Activated CD4-positive, alpha-beta T cell treated with anti-CD3 and anti-CD28 coated beads, Interleukin-2, Interleukin-4, amounts not matched to agents 100 ng/mL and 50 ng/mL, durations not matched to agents 16 hours and 8 hours (primary cell): ENCODE measurements at regions not wholly inside any gene's neighbourhood (a gene's known extent, or its start where the extent isn't known, plus 50 kb on each side); places are given as distances from the start of the nearest gene placed in this dataset.

Experiments used
- DNase-seq: peaks from one replicate; pipeline ENCODE4 v3.0.0-alpha.2; 2020; ENCODE audit warnings: low spot score

GRCh38 chr14:89600950-89601826 is 184.2 kb upstream of the FOXN3 start:
- no peak for DNase-seq

GRCh38 chr14:89600029-89600428 is 183.0 kb upstream of the FOXN3 start:
- no peak for DNase-seq

DNA sequence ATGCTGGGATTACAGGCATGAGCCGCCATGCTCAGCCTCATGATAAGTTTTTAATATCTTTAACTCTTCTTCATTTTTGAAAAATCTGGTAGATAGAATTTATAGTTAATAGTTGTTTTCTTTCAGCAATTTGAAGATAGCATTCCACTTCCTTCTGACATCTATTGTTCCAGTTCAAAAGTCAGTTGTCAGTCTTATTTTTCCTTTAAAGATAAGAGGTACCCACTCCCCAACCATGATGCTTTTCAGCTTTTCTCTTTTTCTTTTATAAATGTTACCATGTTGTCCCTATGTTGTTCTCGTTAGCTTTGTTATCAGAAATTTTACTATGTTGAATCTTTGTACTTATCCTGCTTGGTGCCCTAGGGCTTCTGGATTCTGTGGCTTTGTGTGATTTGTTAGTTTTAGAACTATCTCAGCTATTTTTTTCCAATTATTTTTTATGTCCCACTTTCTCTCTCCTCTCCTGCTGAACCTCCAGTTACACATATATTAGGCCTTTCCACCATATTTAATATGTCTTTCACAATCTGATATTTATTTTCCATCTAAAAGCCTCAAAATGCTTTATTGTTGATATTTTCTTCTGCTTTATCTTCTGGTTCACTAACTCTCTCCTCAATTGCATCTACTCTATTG is 181.6 kb upstream of the FOXN3 start:
- no peak for DNase-seq

- no peak for DNase-seq
These were observed 175.9 kb upstream of the FOXN3 start for GRCh38 chr14:89592961-89593360.

- no peak for DNase-seq
These were observed 172.5 kb upstream of the FOXN3 start for GRCh38 chr14:89589400-89590118.

DNA sequence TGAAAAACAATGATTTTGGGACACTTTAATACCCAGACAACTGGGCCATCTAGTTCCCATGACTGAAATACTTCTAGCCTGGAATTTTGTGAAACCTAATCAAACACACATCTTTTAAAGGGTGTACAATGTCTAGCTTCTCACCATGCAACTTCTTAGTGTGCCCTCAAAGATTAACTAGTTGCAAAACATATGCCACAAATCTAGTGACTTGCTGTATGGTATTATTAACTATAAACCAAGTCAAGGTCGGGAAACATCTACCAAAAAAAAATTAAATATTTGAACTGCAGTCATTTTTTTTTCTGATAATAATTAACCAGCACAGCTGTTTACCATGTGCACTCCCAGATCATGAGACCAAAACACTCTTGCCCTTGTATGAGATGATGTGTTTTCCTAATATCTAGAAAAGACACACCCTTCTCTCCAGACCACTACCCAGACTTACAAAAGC is 171.8 kb upstream of the FOXN3 start:
- no peak for DNase-seq

DNA sequence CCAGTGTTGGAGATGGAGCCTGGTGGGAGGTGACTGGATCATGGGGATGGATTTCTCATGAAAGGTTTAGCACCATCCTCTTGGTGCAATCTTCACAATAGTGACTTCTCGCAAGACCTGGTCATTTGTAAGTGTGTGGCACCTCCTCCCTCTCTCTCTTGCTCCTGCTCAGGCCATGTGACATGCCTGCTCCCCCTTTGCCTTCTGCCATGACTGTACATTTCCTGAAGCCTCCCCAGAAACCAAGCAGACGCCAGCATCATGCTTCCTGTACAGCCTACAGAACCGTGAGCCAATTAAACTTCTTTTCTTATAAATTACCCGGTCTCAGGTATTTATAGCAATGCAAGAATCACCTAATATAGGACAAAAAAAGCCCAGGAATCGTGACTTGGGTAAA is 171.0 kb upstream of the FOXN3 start:
- no peak for DNase-seq

DNA sequence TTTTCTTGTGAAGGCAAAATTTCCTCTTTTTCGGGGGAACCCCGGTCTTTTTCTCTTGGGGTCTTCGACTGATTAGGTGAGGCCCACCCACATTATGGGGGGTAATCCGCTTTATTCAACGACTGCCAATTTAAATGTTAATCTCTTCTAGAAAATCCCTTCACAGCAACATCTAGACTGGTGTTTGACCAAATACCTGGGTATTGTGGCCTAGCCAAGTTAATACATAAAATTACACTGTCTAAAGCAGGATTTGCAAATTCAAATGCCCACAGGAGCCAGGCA is 170.0 kb upstream of the FOXN3 start:
- DNase-seq: no peak

- no peak for DNase-seq
These were observed 169.5 kb upstream of the FOXN3 start for GRCh38 chr14:89586258-89587135.

- DNase-seq: no peak
These were observed 161.1 kb upstream of the FOXN3 start for GRCh38 chr14:89578156-89578555.

DNA sequence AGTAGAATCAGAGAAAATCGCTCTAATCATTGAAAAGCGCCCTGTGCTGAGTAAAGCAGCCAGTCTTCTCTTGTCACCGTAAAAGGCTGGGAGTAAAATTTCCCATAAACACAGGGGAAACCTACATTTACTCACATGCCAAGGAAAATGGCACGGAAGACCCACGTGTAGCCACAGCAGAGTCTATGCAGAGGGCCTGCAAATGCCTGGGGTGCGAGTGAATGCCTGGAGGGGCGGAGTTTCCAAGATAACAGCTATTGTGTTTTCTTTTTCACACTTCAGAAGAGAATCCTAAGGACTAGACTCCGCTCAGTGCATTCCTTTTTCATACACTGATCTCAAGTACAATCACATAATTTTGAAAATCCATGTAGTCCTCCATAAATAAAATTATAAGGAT is 159.9 kb upstream of the FOXN3 start:
- DNase-seq: no peak

- no peak for DNase-seq
These were observed 159.3 kb upstream of the FOXN3 start for GRCh38 chr14:89576145-89576927.

- no peak for DNase-seq
These were observed 158.5 kb upstream of the FOXN3 start for GRCh38 chr14:89575386-89576061.

GRCh38 chr14:89574420-89574819 is 157.4 kb upstream of the FOXN3 start:
- DNase-seq: no peak

DNA sequence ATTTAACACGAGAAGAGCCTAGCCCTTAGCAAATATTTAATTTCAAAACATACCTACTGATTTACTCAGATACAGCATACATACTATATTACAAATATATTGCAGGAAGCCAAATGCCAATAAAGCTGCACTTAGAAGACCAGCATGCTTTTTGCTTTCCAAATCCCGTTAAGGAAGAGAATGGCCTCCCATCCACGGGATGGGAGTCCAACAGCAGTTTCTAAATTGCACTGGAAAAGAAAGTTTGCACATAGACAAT is 156.3 kb upstream of the FOXN3 start:
- no peak for DNase-seq

DNA sequence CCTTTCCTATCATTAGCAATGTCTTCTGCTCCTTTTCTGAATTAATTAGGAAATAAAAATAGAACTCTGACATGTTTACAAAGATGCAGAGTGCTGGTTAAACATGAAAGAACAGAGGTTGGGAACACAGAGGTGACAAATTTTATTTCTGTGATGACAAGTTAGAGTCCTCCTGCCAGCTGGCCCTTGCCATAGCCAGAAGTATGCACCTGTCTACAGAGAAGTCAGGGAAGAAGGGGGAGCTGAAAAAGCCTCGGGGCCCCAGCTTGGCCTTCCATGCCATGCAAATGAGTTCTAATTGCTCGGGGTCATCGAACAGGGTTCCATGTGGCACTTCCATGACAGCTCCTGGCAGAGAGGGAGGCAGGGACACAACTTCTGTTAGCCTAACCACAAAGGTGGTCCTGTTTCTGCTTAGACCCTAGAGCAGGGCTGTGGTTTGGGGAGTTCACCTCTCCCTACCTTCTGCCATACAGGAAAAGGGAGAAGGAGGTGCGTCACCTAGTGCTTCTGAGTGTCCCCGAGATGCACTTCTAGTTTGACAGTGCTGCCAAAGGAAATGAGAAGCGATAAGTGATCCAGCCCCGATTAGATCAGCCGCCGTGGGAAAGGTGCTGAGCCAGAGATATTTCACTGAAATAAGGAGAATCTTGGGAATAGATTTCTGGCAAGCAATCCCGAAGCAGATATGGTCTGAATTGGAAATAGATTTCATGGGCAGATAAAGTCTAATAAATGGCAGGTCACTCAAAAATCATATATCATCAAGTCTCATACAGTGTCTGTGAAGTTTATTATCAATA is 155.8 kb upstream of the FOXN3 start:
- no peak for DNase-seq

- no peak for DNase-seq
These were observed 154.5 kb upstream of the FOXN3 start for GRCh38 chr14:89571491-89571890.

DNA sequence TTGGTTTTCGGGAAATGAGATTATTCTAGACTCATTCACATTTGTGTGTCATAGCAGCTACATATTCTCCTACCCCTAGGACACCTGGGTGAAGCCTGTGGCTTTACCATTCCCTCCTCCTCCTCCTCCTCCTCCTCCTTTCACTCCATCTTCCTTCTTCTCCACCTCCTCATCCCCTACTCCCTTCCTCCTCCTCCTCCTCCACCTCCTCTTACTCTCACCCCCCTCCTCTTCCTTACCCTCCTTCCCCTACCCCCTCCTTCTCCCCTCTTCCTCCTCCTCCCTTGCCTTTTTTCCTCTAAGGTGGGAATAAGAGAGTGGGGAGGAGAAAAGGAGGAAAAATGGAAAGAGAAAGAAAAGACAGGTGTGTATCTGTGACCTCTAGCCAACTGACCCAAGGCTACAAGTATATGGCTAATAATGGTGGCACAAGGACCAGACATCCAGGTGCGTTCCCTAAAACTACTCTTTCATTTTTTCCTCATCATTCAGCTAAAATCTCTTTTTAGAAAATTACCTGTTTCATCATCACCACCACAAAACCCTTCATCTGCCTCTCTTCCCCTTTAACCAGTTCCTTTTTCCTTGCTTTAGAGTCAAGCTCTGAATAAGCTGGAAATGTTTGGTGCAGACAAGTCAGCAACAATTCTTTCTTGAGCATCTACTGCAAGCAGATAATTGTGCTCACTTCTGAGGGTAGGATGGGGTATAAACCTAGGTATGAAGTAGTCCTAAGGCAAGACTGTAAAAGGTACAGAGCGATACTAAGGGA is 149.8 kb upstream of the FOXN3 start:
- no peak for DNase-seq

DNA sequence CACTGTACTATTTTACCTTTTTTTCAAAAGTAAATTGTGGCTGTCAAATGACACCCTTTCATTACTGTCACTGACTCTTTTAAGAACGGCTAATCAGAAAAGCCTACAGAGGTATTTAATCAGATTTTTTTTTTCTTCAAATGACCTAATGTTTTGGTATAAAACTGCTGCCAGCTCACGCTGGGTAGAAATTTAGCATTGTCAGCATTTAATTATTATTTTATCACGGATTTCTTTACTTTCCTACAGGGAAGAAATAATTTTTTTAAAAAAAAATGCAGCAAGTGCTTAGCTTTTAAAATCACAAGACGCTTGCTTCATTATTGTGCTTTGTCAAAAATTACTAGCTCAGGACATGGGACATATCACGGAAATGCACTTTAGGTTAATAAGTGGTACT is 149.1 kb upstream of the FOXN3 start:
- DNase-seq: no peak
